NCI-H2227 (cell line): ENCODE measurements at regions not wholly inside any gene's neighbourhood (a gene's known extent, or its start where the extent isn't known, plus 50 kb on each side); places are given as distances from the start of the nearest gene placed in this dataset.
A peak's percentile ranks its signal among the peaks of the same experiment; 100 is the strongest.

Source experiments
- DNase-seq: peaks from one replicate; lab custom pipeline; 2025; ENCODE audit not compliant: unreplicated experiment; lab: John Stamatoyannopoulos, UW

DNA sequence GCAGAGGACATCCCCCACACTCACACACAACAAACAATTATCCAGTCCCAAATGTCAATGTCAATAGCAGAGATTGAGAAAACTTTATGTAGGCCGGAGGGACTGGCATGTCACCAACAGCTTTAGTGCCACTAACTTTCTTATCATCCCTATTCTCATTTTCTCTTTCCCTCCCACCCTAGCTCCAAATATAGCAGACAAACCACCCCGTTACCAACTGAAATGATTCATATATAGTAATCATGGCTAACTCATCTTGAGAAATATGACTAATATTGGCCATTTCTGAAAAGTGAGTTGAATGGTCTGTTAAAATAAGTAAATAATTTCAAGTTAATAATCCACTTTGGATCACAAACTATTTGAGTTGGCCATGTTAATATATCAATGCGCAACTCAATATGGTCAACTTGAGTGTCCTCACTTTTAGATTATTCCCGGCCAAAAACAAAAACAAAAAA is 242.1 kb upstream of the RND3 start:
- DNase-seq = no peak

GRCh38 chr2:150718280-150718679 is 230.8 kb upstream of the RND3 start:
- DNase-seq = no peak

DNA sequence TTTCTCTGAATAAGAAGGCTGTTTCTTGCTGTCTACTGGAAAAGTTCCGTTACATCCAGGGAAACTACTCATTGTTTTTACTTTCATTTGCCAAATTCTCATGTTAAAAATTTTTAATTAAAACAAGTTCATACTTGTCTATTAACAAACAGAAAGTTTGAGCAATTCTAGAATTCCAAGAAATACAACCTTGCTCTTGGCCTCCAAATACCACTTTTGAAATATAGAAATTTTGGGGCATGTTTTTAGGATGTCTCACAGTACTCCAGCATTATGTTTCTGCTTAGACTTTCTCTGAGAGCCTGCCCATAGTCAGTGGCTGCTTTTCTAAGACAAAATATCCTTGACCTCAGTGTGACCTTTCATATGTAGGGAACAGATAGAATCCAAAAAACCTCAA is 228.7 kb upstream of the RND3 start:
- DNase-seq = no peak

- DNase-seq = no peak
These were observed 228.0 kb upstream of the RND3 start for GRCh38 chr2:150715501-150715900.

GRCh38 chr2:150710916-150711315 is 223.4 kb upstream of the RND3 start:
- DNase-seq = peak; percentile 54

DNA sequence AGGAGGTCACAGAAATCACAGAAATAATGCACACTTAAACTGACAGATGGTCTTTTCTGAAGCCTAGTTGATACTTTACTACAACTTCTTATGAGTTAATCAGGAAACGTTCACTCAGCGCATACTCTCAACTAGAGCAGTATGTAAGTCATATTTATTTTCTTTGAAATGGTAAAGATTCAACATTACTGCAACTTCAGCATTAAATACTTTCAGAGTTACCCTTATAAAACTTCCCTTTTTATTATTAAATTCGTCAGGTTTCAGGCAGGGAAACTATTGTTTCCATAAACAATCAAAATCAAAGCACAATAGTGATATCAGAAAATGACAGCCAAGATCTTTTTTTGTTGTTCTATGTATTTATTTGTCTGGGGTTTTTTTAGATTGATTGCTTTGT is 222.6 kb upstream of the RND3 start:
- DNase-seq = no peak

- no peak for DNase-seq
These were observed 219.1 kb upstream of the RND3 start for GRCh38 chr2:150706561-150706960.

GRCh38 chr2:150705767-150706166 is 218.3 kb upstream of the RND3 start:
- DNase-seq = no peak

GRCh38 chr2:150705357-150705756 is 217.9 kb upstream of the RND3 start:
- DNase-seq = no peak

DNA sequence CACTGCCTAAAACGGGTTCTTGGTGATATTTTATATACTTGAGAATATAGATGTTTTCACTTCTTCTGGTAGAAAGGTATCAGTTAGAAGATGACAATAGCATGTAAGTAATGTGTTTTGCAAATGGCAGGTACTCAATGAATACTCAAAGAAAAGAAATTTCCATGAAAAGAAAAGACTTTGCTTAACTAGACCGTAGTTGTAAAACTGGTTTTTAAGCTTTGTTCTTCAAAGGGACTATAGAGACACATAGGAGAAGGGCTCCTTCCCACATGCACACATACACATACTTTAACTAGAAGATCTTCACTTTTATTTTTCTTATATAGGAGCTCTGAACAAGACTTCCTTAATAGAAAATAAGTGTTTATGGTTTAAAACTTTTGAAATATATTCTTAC is 215.3 kb upstream of the RND3 start:
- no peak for DNase-seq

GRCh38 chr2:150700666-150701580 is 213.5 kb upstream of the RND3 start:
- DNase-seq = no peak

DNA sequence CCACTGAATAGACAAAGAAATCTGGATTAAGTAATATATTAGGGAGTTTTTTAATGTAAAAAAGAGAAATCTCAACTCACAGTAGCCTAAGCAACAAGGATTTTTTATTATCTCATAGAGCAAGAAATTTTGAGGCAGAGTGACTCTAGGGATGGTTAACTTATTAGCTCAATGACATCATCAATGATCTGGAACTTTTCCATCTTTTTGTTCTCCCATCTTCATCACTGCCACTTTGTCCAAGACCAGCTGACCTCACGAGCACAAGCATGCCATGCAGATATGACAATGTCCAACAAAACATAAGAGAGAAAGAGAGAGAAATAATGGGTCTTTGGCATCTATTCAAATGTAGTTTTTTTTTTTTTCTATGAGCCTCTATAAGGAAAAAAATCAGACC is 211.8 kb upstream of the RND3 start:
- no peak for DNase-seq

DNA sequence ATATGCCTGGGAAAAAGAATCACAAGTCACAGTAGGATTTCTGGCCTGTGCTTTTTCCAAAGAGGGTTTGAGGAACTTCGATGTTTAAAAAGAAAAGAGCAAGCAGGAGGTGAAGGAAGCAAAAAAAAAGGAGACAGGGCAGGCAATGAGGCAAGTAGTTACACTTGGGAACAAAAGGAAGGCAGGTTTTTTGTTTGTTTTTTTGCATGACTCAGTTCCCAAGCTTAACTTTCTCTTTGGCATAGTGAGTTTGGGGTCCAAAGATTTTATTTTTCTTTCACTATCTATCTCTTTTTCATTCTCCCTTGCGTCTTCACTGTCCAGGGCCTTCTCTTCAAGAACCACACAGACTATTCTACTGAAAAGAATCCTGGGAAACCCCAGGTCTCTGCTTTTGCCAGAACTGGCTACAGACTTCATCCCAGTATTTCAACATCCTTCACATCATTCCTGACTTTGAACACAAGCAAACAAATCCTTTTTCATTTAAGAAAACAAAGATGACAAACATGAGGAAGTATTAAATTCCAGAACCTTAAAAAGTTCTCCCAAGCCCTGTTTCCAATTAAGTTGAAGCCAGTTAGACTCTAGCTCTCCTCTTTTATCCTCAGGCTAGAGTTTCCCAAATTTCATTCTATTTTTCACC is 210.7 kb upstream of the RND3 start:
- DNase-seq = no peak

DNA sequence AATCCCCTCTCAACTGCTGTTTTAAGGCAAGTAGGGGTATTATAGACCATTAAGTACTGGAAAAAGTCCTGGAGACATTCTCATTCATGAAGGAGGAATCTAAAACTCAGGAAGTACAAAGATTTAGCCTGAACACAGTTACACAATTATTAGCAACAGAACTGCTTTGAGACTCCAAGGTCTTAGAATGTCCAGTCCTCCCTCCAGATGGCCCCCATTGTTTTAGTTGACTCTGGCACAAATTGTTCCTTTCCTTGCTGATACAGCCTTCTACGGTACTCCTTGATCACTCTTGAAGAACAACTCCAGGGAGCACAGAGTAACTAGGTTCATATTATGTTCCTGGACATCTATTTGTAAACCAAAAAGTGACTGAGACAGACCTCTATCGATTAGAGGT is 210.1 kb upstream of the RND3 start:
- no peak for DNase-seq

- no peak for DNase-seq
These were observed 208.1 kb upstream of the RND3 start for GRCh38 chr2:150695451-150696135.

DNA sequence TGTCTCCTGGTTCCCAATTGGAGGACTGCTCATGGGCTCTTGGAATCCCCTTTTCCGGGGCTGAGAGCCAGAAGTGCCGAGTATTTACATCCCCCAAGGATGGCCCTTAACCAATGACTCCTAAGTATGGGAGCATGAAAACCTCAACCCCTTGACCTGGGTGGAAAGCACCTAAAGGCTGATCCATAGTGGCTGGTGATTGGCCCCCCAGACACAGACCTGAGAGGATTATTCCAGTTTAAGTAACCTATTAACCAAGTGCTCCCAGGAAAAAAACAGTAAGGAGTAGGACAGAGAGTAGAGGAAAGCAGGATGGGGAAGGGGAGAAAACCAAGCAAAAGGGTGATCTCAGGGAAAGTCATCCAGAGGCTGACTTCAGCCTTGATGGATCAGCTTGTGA is 206.1 kb upstream of the RND3 start:
- DNase-seq = no peak

- DNase-seq = no peak
These were observed 203.4 kb upstream of the RND3 start for GRCh38 chr2:150690870-150691269.

- DNase-seq = no peak
These were observed 202.8 kb upstream of the RND3 start for GRCh38 chr2:150690261-150690660.

- DNase-seq = no peak
These were observed 202.1 kb upstream of the RND3 start for GRCh38 chr2:150689590-150689989.

DNA sequence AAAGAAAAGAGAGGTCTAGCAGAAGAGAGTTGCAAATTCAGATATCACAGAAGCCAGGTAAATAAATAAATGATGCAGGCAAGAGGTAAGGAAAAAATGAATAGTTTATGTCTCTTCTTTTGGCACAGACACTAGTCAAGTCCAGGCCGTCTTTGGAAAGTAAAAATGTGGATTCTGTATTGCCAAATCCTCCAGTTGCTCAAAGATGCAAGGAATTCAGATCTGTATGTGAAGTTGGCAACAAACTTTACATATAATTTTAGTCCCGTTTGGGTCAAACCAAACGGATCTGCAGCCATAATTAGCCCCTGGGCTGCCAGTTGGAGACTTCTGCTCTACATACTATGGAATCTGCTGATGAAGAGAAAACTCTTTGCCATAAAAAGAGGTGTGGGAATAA is 200.5 kb upstream of the RND3 start:
- no peak for DNase-seq

DNA sequence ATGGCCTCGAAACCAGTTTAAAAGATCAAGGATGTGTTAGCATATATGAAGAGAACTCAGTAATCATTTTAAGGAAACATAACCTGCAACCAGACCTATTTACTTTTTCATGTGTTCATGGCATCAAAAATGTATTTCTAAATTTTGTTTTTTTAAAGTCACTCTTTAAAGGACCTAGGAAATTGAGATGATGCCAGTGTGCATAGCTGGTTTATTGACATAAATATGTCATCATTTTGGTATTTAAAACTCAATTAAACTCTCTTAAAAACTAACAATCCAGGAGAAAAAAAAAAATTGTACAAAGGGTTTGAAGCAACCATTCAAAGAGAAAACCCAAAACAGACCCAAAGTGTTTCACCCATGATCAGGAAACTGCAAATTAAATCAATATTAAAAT is 198.9 kb upstream of the RND3 start:
- DNase-seq = no peak
